GM12801 (cell line): ENCODE measurements at regions not wholly inside any gene's neighbourhood (a gene's known extent, or its start where the extent isn't known, plus 50 kb on each side); places are given as distances from the start of the nearest gene placed in this dataset.

Experiments
- CTCF ChIP-seq: IDR thresholded peaks from one replicate; pipeline ENCODE4 v1.5.1; 2011; ENCODE audit warnings: control low read depth; ENCODE audit not compliant: insufficient read length; ENCODE audit errors: extremely low read depth

GRCh38 chr7:131056007-131056406 lies 271.7 kb upstream of the MKLN1 start:
- TF ChIP-seq CTCF: no peak

DNA sequence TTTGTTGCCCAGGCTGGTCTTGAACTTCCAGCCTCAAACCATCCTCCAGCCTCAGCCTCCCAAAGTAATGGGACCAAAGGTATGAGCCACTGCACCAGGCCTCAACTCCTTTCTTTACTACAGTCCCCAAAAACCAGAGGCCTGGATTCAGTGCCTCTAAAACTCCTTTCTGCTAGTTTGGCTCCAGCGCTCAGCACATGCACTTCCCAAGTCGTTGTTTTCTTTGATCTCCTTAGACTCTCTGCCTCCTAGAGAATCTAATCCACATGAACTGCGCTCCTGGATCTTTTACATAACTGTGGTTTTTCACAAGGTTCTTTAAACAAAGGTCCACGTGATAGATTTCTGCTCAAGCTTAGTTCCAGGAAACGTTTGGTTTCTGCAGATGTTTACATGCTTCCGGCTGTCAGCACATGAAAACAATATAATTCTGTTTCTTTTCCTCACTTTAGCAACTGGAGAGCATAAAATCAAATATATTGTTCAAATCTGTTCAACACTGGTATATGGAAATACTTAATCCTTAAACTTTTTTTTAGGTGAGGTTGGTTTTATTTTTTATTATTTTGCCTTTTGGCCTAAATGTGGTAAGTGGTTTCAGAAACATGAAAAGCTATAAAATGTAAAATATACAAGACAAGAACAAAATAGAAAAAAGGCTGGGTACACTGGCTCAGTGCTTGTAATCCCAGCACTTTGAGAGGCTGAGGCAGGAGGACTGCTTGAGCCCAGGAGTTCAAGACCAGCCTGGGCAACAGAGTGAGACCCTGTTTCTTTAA lies 270.5 kb upstream of the MKLN1 start:
- no peak for TF ChIP-seq CTCF

DNA sequence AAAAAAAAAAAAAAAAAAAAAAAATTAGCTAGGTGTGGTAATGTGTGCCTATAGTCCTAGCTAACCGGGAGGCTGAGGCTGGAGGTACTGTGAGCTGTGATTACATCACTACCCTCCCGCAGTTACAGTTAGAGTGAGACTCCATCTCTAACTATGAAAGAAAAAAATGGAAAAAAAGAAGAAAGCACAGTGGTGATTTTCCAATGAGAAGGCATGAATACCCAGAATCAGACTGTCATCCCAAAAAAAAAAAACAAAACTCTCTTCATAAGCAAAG lies 269.9 kb upstream of the MKLN1 start:
- TF ChIP-seq CTCF: no peak

DNA sequence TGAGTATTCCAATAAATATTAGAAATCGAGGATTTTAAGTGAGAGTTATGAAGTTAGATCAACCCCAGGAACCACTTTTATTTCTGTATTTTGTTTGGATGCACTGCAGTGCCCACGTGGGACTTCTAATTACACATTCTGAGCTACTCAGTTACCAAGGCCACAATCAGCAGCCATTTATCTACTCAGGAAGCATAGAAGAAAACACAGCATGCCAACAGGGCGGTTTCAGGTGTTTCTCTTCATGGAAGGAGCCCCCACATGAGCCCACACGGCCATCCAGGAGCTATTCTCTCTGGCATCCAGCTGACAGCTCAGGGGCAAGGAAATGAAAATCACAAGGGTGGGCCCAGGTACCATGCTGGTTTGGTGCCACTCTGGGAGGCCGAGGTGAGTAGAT lies 266.5 kb upstream of the MKLN1 start:
- TF ChIP-seq CTCF: no peak

DNA sequence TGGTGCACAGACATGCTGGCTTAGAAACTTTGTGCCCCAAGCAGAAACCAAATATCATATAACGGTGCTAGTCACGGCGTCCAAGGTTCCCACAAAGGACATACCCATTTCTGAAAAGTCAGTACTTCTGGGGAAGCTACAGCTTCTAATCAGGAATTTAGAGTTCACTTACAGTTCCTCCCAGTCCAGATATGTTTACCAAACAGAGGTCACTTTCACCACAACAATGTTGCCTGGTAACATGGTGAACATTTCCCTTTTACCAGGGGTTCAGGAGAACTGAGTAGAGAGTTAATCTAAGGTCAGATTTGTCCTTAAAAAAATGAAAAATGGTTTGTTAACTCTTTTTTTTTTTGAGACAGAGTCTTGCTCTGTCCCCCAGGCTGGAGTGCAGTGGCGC lies 265.9 kb upstream of the MKLN1 start:
- no peak for TF ChIP-seq CTCF

GRCh38 chr7:131066635-131067034 lies 261.0 kb upstream of the MKLN1 start:
- TF ChIP-seq CTCF: no peak

- TF ChIP-seq CTCF: no peak
These were observed 260.5 kb upstream of the MKLN1 start for GRCh38 chr7:131067220-131067619.

DNA sequence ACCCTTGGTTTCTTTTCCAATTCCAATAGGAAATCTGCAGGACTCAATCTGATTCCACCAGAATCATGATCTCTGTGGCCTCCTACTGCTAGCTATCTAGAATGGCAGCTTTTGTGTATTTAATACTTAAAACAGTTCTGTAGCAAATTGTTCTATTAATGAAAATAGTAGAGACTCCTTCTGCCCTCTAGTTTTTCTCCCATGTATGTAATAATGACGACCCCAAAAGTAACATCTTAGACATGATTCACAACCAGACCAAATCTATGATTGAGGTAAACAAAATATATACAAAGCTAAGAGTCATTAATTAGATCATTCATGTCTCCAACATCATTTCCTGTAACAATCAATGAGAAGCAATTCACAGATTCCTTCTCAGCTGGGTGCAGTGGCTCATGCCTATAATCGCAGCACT lies 259.1 kb upstream of the MKLN1 start:
- no peak for TF ChIP-seq CTCF
